HepG2 (cell line): ENCODE measurements at regions not wholly inside any gene's neighbourhood (a gene's known extent, or its start where the extent isn't known, plus 50 kb on each side); places are given as distances from the start of the nearest gene placed in this dataset.

Experiments
- ATAC-seq: fragments of 200-7000 bp; cut with Tn5 transposase; 3 replicates; pipeline ENCODE4 v1.9.1; 2020; ENCODE audit warnings: mild to moderate bottlenecking, moderate library complexity
- BruUV-seq: library from RNA; stranded (reverse); fragments of 400-500 nt; replicated peaks from 2 replicates; lab custom pipeline; 2021; lab: Mats Ljungman, UMichigan
- CTCF ChIA-PET: fragments of 300-600 bp; formaldehyde crosslinking; extraction: SDS; loops from one replicate; lab custom pipeline; 2021; ENCODE audit warnings: low total read pairs, inconsistent platforms, low intra/inter-chr PET ratio; lab: Yijun Ruan, JAX
- POLR2A ChIA-PET: fragments of 350-600 bp; sonication (Branson Sonifier 250); formaldehyde crosslinking; loops from one replicate; lab custom pipeline; 2020; ENCODE audit warnings: antibody characterized with exemption, inconsistent platforms; lab: Yijun Ruan, JAX
- DNase-seq: peaks from one replicate; pipeline ENCODE4 v3.0.0-alpha.2; 2015; ENCODE audit warnings: low spot score
- FAIRE-seq: peaks from 3 replicates; lab custom pipeline; 2011; peaks lifted over from hg19 to GRCh38; lab: Jason Lieb, UNC
- H2AFZ ChIP-seq: one replicate; pipeline ENCODE4 v1.6.1; 2011; ENCODE audit warnings: low read length, inconsistent platforms
- H3K27ac ChIP-seq: fragments of 300-600 bp; 3 replicates; pipeline ENCODE4 v1.8.0; 2011; ENCODE audit warnings: mixed run types, mild to moderate bottlenecking, mixed read lengths, low read length, inconsistent platforms; ENCODE audit not compliant: insufficient read depth; ENCODE audit errors: extremely low read length
- H3K27me3 ChIP-seq, 2 experiments: fragments of 200-600 bp in 1 of 2; 2 replicates in 1 of 2; 3 replicates in 1 of 2; pipeline versions ENCODE4 v1.6.0 to v1.8.0; 2011; ENCODE audit warnings: low read length in 2 of 2, mild to moderate bottlenecking in 2 of 2, moderate library complexity in 2 of 2, inconsistent platforms in 1 of 2; ENCODE audit not compliant: insufficient read depth in 2 of 2, control insufficient read depth in 1 of 2
- H3K36me3 ChIP-seq, 2 experiments: fragments of 200-600 bp in 1 of 2; replicated peaks in 1 of 2; 2 replicates in 1 of 2; 3 replicates in 1 of 2; pipeline versions ENCODE4 v1.5.1 to v1.8.0; 2011; ENCODE audit warnings: low read length in 2 of 2, inconsistent platforms in 1 of 2; ENCODE audit not compliant: insufficient read depth in 2 of 2, control insufficient read depth in 1 of 2
- H3K4me1 ChIP-seq: 2 replicates; pipeline ENCODE4 v1.5.1; 2012; ENCODE audit warnings: low read length, inconsistent platforms; ENCODE audit not compliant: insufficient read depth
- H3K4me2 ChIP-seq: 2 replicates; pipeline ENCODE4 v1.6.0; 2011; ENCODE audit warnings: low read depth, low read length, inconsistent platforms
- H3K4me3 ChIP-seq, 3 experiments: fragments of 200-600 bp in 1 of 3; sonication (generic), shearing (Covaris generic) in 1 of 3; replicated peaks in 1 of 3; 2 replicates each; pipeline ENCODE4 v1.5.1; 2011 to 2016; ENCODE audit warnings: low read length in 3 of 3, inconsistent platforms in 2 of 3, low read depth in 2 of 3, mild to moderate bottlenecking in 2 of 3, control low read depth in 1 of 3, mixed read lengths in 1 of 3; ENCODE audit not compliant: insufficient read depth in 1 of 3
- H3K79me2 ChIP-seq: one replicate; pipeline ENCODE4 v1.6.1; 2011; ENCODE audit warnings: low read length, inconsistent platforms; ENCODE audit not compliant: insufficient read depth
- H3K9ac ChIP-seq: 2 replicates; pipeline ENCODE4 v1.6.0; 2011; ENCODE audit warnings: mild to moderate bottlenecking, low read depth, low read length, inconsistent platforms; ENCODE audit not compliant: insufficient read depth
- H3K9me3 ChIP-seq: 2 replicates; pipeline ENCODE4 v1.5.1; 2012; ENCODE audit warnings: mild to moderate bottlenecking, low read length
- H4K20me1 ChIP-seq: 2 replicates; pipeline ENCODE4 v1.6.0; 2011; ENCODE audit warnings: inconsistent platforms, mild to moderate bottlenecking, low read length, moderate library complexity; ENCODE audit not compliant: insufficient read depth
- AKNA ChIP-seq: sonication (generic); formaldehyde crosslinking; IDR thresholded peaks from 2 replicates; pipeline ENCODE4 v1.4.0; 2020; ENCODE audit warnings: missing genetic modification reagents, borderline replicate concordance
- FOSL2 ChIP-seq: sonication (generic); formaldehyde crosslinking; IDR thresholded peaks from 2 replicates; pipeline ENCODE4 v1.4.0; 2020; ENCODE audit warnings: missing genetic modification reagents
- FOXP1 ChIP-seq, 2 experiments: fragments of 450-650 bp in 1 of 2; IDR thresholded peaks; 2 replicates each; pipeline ENCODE4 v1.6.1; 2017 to 2018; ENCODE audit warnings: antibody characterized with exemption in 1 of 2
- HNF1B ChIP-seq: sonication (generic); formaldehyde crosslinking; IDR thresholded peaks from 2 replicates; pipeline ENCODE4 v1.5.1; 2020; ENCODE audit warnings: mild to moderate bottlenecking, moderate library complexity, missing genetic modification reagents
- HOXA9 ChIP-seq: sonication (generic); formaldehyde crosslinking; IDR thresholded peaks from 2 replicates; pipeline ENCODE4 v1.8.1; 2022; ENCODE audit warnings: missing genetic modification reagents, mild to moderate bottlenecking, moderate library complexity, borderline replicate concordance
- NPAS2 ChIP-seq: sonication (generic); formaldehyde crosslinking; IDR thresholded peaks from 2 replicates; pipeline ENCODE4 v1.8.0; 2022; ENCODE audit warnings: mild to moderate bottlenecking, missing genetic modification reagents, borderline replicate concordance
- PAF1 ChIP-seq: IDR thresholded peaks from 2 replicates; pipeline ENCODE4 v1.6.1; 2016; ENCODE audit warnings: missing genetic modification reagents, missing compliant biosample characterization
- RBFOX2 ChIP-seq: fragments of 200-400 bp; formaldehyde crosslinking; IDR thresholded peaks from 2 replicates; pipeline ENCODE4 v1.6.1; 2017; ENCODE audit warnings: low read depth, mild to moderate bottlenecking, low read length
- RFXAP ChIP-seq: sonication (generic); formaldehyde crosslinking; IDR thresholded peaks from 2 replicates; pipeline ENCODE4 v1.4.0; 2020; ENCODE audit warnings: missing genetic modification reagents, borderline replicate concordance
- RNF2 ChIP-seq: fragments of 450-650 bp; conservative IDR thresholded peaks from 2 replicates; pipeline ENCODE4 v1.6.1; 2016; ENCODE audit warnings: low read depth
- SP4 ChIP-seq: sonication (generic); formaldehyde crosslinking; IDR thresholded peaks from 2 replicates; pipeline ENCODE4 v1.8.1; 2023; ENCODE audit warnings: mild to moderate bottlenecking, missing genetic modification reagents
- TAF1 ChIP-seq: sonication (generic); formaldehyde crosslinking; IDR thresholded peaks from 2 replicates; pipeline ENCODE4 v1.4.0; 2020; ENCODE audit warnings: missing genetic modification reagents
- THRA ChIP-seq: sonication (generic); formaldehyde crosslinking; IDR thresholded peaks from 2 replicates; pipeline ENCODE4 v1.4.0; 2020; ENCODE audit warnings: missing genetic modification reagents, borderline replicate concordance
- ZNF280D ChIP-seq: sonication (generic); formaldehyde crosslinking; IDR thresholded peaks from 2 replicates; pipeline ENCODE4 v1.5.1; 2020; ENCODE audit warnings: mild to moderate bottlenecking, missing genetic modification reagents
- ZNF703 ChIP-seq: sonication (generic); formaldehyde crosslinking; IDR thresholded peaks from 2 replicates; pipeline ENCODE4 v1.5.1; 2020; ENCODE audit warnings: missing genetic modification reagents, mild to moderate bottlenecking, moderate library complexity, borderline replicate concordance
- WGBS: methylation state at CpG from one replicate; pipeline ENCODE4 v1.1.6; 2017; ENCODE audit warnings: low lambda C conversion rate; 5-methylcytosine and 5-hydroxymethylcytosine counted together
- in situ Hi-C: cut with HindIII; loops from 2 replicates; pipeline ENCODE4 v1.10.0; 2017; ENCODE audit warnings: low pct_unique_long_range_greater_than_20kb; ENCODE audit not compliant: extremely low pct_ligation_motif_present
- intact Hi-C: fragments of 100-400 bp; cut with micrococcal nuclease; formaldehyde crosslinking; loops from one replicate; pipeline ENCODE4 v1.10.0; 2022; ENCODE audit not compliant: unreplicated experiment

- Histone ChIP-seq H3K4me1 (no peaks in the 10 kb centered on the region), H3K36me3 (no peaks in the 10 kb centered on the region), H3K9ac (no peak overlapping the region), H3K27me3 (no peaks in the 10 kb centered on the region), H3K27ac (no peak overlapping the region), H2AFZ (no peak overlapping the region), H3K4me2 (no peak overlapping the region), H3K4me3 (no peak overlapping the region), H3K9me3 (no peaks in the 10 kb centered on the region), H4K20me1 (no peaks in the 10 kb centered on the region), H3K79me2 (no peaks in the 10 kb centered on the region)
- CTCF ChIA-PET = no interaction called here
- no peak for ATAC-seq
- WGBS = 0% methylated on average over 1 of the region's 1 CpG
- intact Hi-C loops (no loop called here), in situ Hi-C loops (no loop called here)
- no peak for DNase-seq
- POLR2A ChIA-PET = no interaction called here
- BruUV-seq = no TSS peak
- FAIRE-seq = no peak
- TF ChIP-seq RBFOX2 (no peak), SP4 (CRISPR knock-in tag) (no peak), TAF1 (CRISPR knock-in tag) (no peak), THRA (CRISPR knock-in tag) (no peak), AKNA (no peak), RNF2 (no peak), RFXAP (CRISPR knock-in tag) (no peak), FOSL2 (CRISPR knock-in tag) (no peak), PAF1 (CRISPR knock-in tag) (no peak), HNF1B (CRISPR knock-in tag) (no peak), HOXA9 (CRISPR knock-in tag) (no peak), NPAS2 (CRISPR knock-in tag) (no peak), FOXP1 (IDR thresholded peaks at IDR 0.05) (no peak), FOXP1 (CRISPR knock-in tag; IDR thresholded peaks at IDR 0.05) (no peak), ZNF280D (CRISPR knock-in tag) (no peak), ZNF703 (CRISPR knock-in tag) (no peak)
These were observed 1307.2 kb downstream of the EFNA5 start for GRCh38 chr5:106363578-106363977.
